AG09309 (cell line): ENCODE measurements at regions not wholly inside any gene's neighbourhood (a gene's known extent, or its start where the extent isn't known, plus 50 kb on each side); places are given as distances from the start of the nearest gene placed in this dataset.

Experiments used
- DNase-seq: peaks from one replicate; pipeline ENCODE4 v3.0.0-alpha.2; 2010; ENCODE audit warnings: low read depth
- H3K4me3 ChIP-seq: 2 replicates; pipeline ENCODE4 v1.5.1; 2011; ENCODE audit warnings: mild to moderate bottlenecking, low read depth, low read length, moderate library complexity; ENCODE audit not compliant: control insufficient read depth
- TF ChIP-seq, protein P1 (sequence below): IDR thresholded peaks from 2 replicates; pipeline ENCODE4 v1.5.1; 2011; ENCODE audit warnings: mild to moderate bottlenecking, low read depth, low read length, inconsistent platforms; ENCODE audit not compliant: insufficient read depth, control insufficient read depth; ENCODE audit errors: missing control alignments

DNA sequence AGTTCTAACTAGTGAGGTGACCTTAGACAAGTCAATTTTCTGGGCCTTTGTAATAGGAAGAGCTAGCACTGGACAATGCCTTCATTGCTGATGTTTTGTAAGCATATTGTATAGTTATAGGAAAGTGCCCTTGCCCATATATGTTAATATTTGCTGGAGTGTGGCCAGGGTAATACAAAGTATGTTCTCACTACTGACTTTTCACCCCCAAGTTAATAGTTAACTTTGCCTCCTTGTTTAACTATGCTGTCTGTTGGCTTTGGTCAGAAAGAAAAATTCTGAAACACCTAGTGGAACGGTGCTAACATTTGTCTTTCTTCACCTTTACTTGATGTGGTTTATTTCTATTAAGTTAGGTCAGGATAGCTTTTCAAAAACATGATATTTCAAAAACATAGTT, 287.4 kb upstream of the CTNNB1 start:
- H3K4me3 ChIP-seq = no peak overlapping the region
- TF ChIP-seq, protein P1, sequence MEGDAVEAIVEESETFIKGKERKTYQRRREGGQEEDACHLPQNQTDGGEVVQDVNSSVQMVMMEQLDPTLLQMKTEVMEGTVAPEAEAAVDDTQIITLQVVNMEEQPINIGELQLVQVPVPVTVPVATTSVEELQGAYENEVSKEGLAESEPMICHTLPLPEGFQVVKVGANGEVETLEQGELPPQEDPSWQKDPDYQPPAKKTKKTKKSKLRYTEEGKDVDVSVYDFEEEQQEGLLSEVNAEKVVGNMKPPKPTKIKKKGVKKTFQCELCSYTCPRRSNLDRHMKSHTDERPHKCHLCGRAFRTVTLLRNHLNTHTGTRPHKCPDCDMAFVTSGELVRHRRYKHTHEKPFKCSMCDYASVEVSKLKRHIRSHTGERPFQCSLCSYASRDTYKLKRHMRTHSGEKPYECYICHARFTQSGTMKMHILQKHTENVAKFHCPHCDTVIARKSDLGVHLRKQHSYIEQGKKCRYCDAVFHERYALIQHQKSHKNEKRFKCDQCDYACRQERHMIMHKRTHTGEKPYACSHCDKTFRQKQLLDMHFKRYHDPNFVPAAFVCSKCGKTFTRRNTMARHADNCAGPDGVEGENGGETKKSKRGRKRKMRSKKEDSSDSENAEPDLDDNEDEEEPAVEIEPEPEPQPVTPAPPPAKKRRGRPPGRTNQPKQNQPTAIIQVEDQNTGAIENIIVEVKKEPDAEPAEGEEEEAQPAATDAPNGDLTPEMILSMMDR = no peak
- DNase-seq = no peak

DNA sequence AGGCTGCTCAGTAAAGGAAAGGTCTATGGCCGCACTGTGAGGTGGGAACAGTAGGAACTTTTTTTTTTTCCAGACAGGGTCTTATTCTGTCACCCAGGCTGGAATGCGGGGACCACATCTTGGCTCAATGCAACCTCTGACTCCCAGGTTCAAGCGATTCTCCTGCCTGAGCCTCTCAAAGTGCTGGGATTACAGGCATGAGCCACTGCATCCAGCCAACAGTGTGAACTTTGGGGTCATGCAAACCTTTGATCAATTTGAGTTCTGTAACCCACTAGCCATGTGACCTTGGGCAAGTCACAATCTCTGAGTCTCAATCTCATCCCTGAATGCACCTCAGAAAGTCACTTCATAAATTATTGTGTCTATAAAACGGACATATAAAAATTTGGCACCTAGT, 286.8 kb upstream of the CTNNB1 start:
- no peak overlapping the region for H3K4me3 ChIP-seq

DNA sequence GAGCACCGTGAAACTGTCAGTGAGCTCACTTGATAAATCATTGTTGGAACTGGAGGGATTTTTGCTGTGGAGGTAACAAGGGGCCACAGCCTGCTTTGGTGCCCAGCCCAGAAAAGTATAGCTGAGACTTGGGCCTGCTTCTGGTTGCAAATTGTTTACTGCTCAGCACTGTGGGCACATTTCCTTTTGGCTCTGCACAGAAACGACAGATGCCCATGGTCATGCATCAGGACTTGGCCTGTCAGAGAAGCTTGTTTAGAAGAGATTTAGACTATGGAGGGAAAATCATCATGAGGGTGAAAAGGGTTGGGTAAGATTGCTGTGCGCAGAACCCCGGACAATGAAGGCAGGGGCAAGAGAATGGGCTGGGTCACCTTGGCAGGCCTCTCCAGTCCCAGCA, 286.1 kb upstream of the CTNNB1 start:
- TF ChIP-seq, protein P1 = no peak
- DNase-seq = no peak
- no peak overlapping the region for H3K4me3 ChIP-seq

More for the DNA sequence above, 286.8 kb upstream of the CTNNB1 start:
- TF ChIP-seq, protein P1 = no peak
- no peak for DNase-seq

DNA sequence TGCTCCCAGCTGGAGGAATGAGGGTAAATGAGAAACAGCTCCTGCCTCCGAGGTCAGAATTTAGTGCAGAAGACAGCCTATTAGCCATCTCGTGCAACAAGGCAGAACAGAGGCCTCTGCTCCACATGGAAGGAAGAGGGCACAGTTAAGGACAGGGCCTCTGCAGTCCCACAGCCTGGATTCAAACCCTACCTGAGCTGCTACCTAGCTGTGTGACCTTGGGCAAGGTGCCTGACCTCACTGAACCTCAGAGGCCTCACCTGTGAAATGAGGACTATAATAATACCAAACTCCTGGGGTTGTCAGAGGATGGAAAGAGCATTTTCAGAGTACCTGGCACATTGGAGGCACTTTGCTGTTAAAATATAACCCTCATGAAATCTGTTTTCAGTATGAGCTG, 285.7 kb upstream of the CTNNB1 start:
- TF ChIP-seq, protein P1 = no peak
- no peak for DNase-seq
- H3K4me3 ChIP-seq = no peak overlapping the region

DNA sequence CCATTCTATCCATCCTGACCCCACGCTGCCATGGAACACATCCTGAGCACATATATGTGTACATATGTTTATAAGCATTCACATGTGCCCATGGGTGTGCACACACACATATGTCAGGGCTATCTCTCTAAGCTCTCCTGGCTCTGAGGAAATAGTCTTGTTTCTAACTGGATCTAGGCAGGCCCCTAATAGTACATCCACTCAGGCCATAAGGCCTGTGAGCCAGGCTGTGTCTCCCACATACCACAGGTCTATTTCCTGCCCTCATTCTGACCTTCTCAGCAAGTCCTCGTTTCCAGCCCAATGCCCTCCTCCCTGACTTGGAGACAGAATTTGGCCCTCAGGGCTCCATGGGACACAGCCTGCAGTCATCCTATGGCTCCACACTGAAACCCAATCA, 284.8 kb upstream of the CTNNB1 start:
- DNase-seq = no peak
- TF ChIP-seq, protein P1 = no peak
- H3K4me3 ChIP-seq = no peak overlapping the region

DNA sequence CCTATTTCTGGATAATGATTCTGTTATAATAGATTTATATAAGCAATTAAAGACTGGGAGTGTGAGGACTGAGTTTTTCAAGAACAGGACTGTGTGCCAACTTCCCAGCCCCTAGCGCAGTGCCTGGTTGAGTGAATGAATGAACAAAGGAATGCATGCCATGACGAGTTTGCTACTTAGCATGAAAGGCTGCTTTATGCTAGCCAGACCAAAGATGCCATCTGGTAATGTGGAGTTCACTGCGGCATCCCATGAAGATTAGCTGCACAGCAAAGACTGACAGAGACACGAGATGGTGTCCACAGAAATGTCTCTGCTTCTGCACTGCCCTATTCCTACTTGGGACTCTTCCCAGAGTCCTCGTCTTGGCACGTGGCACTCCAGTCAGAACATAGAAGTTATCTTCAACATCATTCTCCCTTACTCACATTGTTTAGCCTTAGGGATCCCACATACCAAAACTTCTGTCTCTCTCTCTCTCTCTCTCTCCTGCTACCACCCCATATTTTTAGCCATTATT, 283.9 kb upstream of the CTNNB1 start:
- DNase-seq = no peak
- TF ChIP-seq, protein P1 = no peak
- H3K4me3 ChIP-seq = no peak overlapping the region

DNA sequence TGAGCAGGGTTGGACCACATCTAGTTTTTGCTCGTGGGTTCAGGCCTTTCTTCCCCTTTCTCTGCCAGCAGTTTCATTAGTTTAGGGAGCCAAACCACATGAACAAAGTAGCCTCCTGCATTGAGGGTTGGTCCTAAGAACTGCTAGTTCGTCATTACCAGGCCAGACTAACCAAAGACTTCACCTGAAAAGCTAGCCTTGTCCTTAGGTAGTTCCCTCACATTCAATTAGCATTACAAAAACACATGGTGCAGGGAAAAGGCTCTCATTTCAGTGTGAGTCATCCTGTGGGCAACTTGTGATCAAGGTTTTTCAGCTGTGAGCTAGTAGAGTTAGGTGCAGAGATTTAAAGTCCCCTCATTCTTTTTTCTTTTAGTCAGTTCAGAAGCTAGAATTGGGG, 279.3 kb upstream of the CTNNB1 start:
- DNase-seq = no peak
- TF ChIP-seq, protein P1 = no peak
- no peak overlapping the region for H3K4me3 ChIP-seq
